T-cell (primary cell): ENCODE measurements at regions not wholly inside any gene's neighbourhood (a gene's known extent, or its start where the extent isn't known, plus 50 kb on each side); places are given as distances from the start of the nearest gene placed in this dataset.
A peak's percentile ranks its signal among the peaks of the same experiment; 100 is the strongest.

ENCODE experiments used
- ATAC-seq, 4 experiments: fragments of 200-7000 bp in 3 of 4; fragments of 150-1000 bp in 1 of 4; cut with Tn5 transposase; replicated peaks in 1 of 4; 1 replicate in 3 of 4; 2 replicates in 1 of 4; pipeline ENCODE4 v1.10.0; 2021; ENCODE audit warnings: moderate library complexity in 3 of 4, mild to moderate bottlenecking in 2 of 4, moderate number of reproducible peaks in 1 of 4
- CTCF ChIA-PET, 2 donors: fragments of 300-600 bp; sonication (Branson Sonifier 250); formaldehyde crosslinking; loops; one replicate each; lab custom pipeline; 2022; ENCODE audit warnings: antibody characterized with exemption in 2 of 2; lab: Charles Lee
- POLR2A ChIA-PET, 2 donors: fragments of 300-600 bp; sonication (Branson Sonifier 250); formaldehyde crosslinking; loops; one replicate each; lab custom pipeline; 2022; ENCODE audit warnings: antibody characterized with exemption in 2 of 2; lab: Charles Lee
- DNase-seq, 35 experiments: peaks; one replicate each; pipeline versions ENCODE4 v3.0.0 to v3.0.0-alpha.2; 2013 to 2023
- H3K27ac ChIP-seq: one replicate; pipeline ENCODE4 v1.5.1; 2013; ENCODE audit warnings: low read length
- H3K27me3 ChIP-seq, 2 experiments: replicated peaks in 1 of 2; 1 replicate in 1 of 2; 2 replicates in 1 of 2; pipeline versions ENCODE4 v1.6.1 to v1.7.0; 2013; ENCODE audit warnings: low read length in 1 of 2, mixed read lengths in 1 of 2; ENCODE audit not compliant: control insufficient read depth in 2 of 2, insufficient read depth in 2 of 2; ENCODE audit errors: extremely low read depth in 1 of 2
- H3K36me3 ChIP-seq, 2 donors: 1 replicate in 1 of 2; 2 replicates in 1 of 2; pipeline versions ENCODE4 v1.6.1 to v1.7.0; 2013; ENCODE audit warnings: low read length in 1 of 2; ENCODE audit not compliant: control insufficient read depth in 2 of 2, insufficient read depth in 1 of 2; ENCODE audit errors: extremely low read depth in 1 of 2
- H3K4me1 ChIP-seq, 2 experiments: 1 replicate in 1 of 2; 2 replicates in 1 of 2; pipeline versions ENCODE4 v1.6.1 to v1.7.0; 2013; ENCODE audit warnings: low read length in 2 of 2, mixed read lengths in 1 of 2; ENCODE audit not compliant: insufficient read depth in 2 of 2, control insufficient read depth in 1 of 2; ENCODE audit errors: extremely low read depth in 1 of 2
- H3K4me3 ChIP-seq, 2 donors: 1 replicate in 1 of 2; 2 replicates in 1 of 2; pipeline versions ENCODE4 v1.5.1 to v1.7.0; 2013; ENCODE audit warnings: mild to moderate bottlenecking in 2 of 2, low read length in 1 of 2, moderate library complexity in 1 of 2; ENCODE audit not compliant: control insufficient read depth in 1 of 2; ENCODE audit errors: extremely low read depth in 1 of 2
- H3K9me3 ChIP-seq: 2 replicates; pipeline ENCODE4 v1.7.0; 2013
- H3K27ac Mint-ChIP-seq, 2 donors: one replicate each; pipeline ENCODE4 v1.8.0; 2020 to 2021; ENCODE audit warnings: mild to moderate bottlenecking in 2 of 2, mixed read lengths in 2 of 2
- H3K27me3 Mint-ChIP-seq, 2 donors: one replicate each; pipeline ENCODE4 v1.8.0; 2021 to 2022; ENCODE audit warnings: mixed read lengths in 2 of 2
- H3K36me3 Mint-ChIP-seq: one replicate; pipeline ENCODE4 v1.8.0; 2021; ENCODE audit warnings: mixed read lengths
- H3K4me1 Mint-ChIP-seq, 3 donors: one replicate each; pipeline ENCODE4 v1.8.0; 2020 to 2022; ENCODE audit warnings: mixed read lengths in 3 of 3, mild to moderate bottlenecking in 1 of 3
- H3K4me3 Mint-ChIP-seq, 3 donors: one replicate each; pipeline ENCODE4 v1.8.0; 2020 to 2022; ENCODE audit warnings: mild to moderate bottlenecking in 3 of 3, mixed read lengths in 3 of 3, moderate library complexity in 3 of 3
- H3K9me3 Mint-ChIP-seq, 3 donors: one replicate each; pipeline ENCODE4 v1.8.0; 2020 to 2022; ENCODE audit warnings: mixed read lengths in 3 of 3
- WGBS: methylation state at CpG from one replicate; pipeline ENCODE4 v1.1.5; 2013; ENCODE audit warnings: missing lambda C conversion rate; ENCODE audit not compliant: insufficient coverage; 5-methylcytosine and 5-hydroxymethylcytosine counted together

DNA sequence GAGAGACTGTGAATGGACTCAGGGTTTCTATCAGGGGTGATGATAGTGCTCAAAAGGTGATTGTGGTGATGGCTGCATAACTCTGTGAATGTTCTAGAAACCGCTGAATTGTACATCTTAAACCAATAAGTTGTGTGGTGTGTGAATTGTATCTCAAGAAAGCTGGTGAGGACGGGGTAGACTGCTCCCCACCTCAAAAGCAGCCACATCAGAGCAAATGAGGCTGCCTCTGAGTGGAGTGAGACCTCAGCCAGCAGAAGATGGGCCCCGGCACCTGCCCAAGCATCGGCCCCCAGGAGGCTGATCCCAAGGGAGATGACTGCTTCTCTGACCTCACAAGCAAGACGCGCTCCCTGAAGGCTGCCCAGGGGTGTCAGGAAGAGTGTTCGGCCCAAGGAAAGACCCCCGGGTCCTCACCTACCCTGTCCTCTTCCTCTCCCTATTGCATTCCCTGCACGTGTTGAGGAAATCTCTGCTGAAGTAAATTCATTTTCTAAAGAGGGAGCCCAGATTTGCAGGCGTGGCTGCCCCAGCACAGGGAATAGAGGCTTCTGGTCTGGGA is 279.3 kb upstream of the SHH start:
- DNase-seq (peak in 1 of 35 experiments; percentile 7), ATAC-seq (peak in 2 of 4 experiments; percentile 41 to 66)
- H3K27me3 ChIP-seq, result peaks cover 0 to 32% of the 10 kb centered on the region in 2 experiments
- CTCF ChIA-PET, result no interaction called here
- H3K4me1 ChIP-seq, result peaks cover 12 to 32% of the 10 kb centered on the region in 2 experiments
- H3K9me3 ChIP-seq, result no peaks in the 10 kb centered on the region
- POLR2A ChIA-PET, result no interaction called here
- no peak overlapping the region for H3K4me3 ChIP-seq
- no peaks in the 10 kb centered on the region for H3K36me3 ChIP-seq
- no peak overlapping the region for H3K27ac ChIP-seq
- WGBS, result 37% methylated on average over 4 of the region's 10 CpGs
- Mint-ChIP-seq H3K9me3 (no peaks in the 10 kb centered on the region), H3K4me1 (peaks cover 7 to 31% (median 28%) of the 10 kb centered on the region in 3 donors), H3K4me3 (peak overlapping the region in 1 of 3 donors; percentile 1), H3K27ac (no peak overlapping the region), H3K27me3 (peaks cover 0 to 18% of the 10 kb centered on the region in 2 donors), H3K36me3 (no peaks in the 10 kb centered on the region)

GRCh38 chr7:156090988-156091387 is 278.7 kb upstream of the SHH start:
- H3K4me1 ChIP-seq, result peaks cover 10 to 26% of the 10 kb centered on the region in 2 experiments
- H3K4me3 ChIP-seq, result no peak overlapping the region
- H3K36me3 ChIP-seq, result no peaks in the 10 kb centered on the region
- Mint-ChIP-seq H3K27me3 (peaks cover 0 to 17% of the 10 kb centered on the region in 2 donors), H3K36me3 (no peaks in the 10 kb centered on the region), H3K4me3 (peak overlapping the region in 1 of 3 donors; percentile 1), H3K9me3 (no peaks in the 10 kb centered on the region), H3K4me1 (peaks cover 1 to 25% (median 22%) of the 10 kb centered on the region in 3 donors), H3K27ac (no peak overlapping the region)
- H3K27ac ChIP-seq, result no peak overlapping the region
- no peak for ATAC-seq
- POLR2A ChIA-PET, result no interaction called here
- no peaks in the 10 kb centered on the region for H3K9me3 ChIP-seq
- CTCF ChIA-PET, result no interaction called here
- WGBS, result 63% methylated on average over 1 of the region's 6 CpGs
- H3K27me3 ChIP-seq, result peaks cover 0 to 27% of the 10 kb centered on the region in 2 experiments
- DNase-seq, result no peak

DNA sequence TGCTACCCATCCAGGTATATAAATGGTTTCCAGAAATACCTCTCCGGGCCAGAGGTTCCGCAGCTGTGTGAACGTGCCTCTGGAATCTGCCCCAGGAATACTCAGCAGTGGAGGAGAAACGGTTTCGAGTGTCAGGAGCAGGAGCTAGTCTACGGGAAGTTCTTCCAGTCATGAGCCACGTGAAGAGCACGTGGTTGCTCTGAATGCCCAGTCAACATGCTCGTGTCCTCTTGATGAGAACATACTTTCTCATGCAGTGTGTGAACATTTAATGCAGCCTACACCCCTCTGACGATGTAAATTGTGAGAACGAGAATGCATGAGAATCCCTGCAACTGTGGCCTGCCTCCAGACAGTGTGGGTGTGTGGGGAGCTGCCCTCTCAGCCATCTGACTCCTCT is 277.0 kb upstream of the SHH start:
- no peaks in the 10 kb centered on the region for H3K36me3 Mint-ChIP-seq
- H3K27ac Mint-ChIP-seq, result no peak overlapping the region
- Histone ChIP-seq H3K27me3 (peaks cover 0 to 11% of the 10 kb centered on the region in 2 experiments), H3K9me3 (no peaks in the 10 kb centered on the region), H3K36me3 (no peaks in the 10 kb centered on the region), H3K4me1 (peaks cover 5 to 17% of the 10 kb centered on the region in 2 experiments), H3K4me3 (no peak overlapping the region), H3K27ac (no peak overlapping the region)
- H3K4me3 Mint-ChIP-seq, result no peak overlapping the region
- peaks cover 0 to 17% (median 15%) of the 10 kb centered on the region in 3 donors for H3K4me1 Mint-ChIP-seq
- H3K27me3 Mint-ChIP-seq, result peaks cover 0 to 15% of the 10 kb centered on the region in 2 donors
- ATAC-seq (no peak), DNase-seq (no peak)
- no peaks in the 10 kb centered on the region for H3K9me3 Mint-ChIP-seq
- CTCF ChIA-PET, result no interaction called here
- WGBS, result 81% methylated on average over 9 of the region's 11 CpGs
- POLR2A ChIA-PET, result no interaction called here

DNA sequence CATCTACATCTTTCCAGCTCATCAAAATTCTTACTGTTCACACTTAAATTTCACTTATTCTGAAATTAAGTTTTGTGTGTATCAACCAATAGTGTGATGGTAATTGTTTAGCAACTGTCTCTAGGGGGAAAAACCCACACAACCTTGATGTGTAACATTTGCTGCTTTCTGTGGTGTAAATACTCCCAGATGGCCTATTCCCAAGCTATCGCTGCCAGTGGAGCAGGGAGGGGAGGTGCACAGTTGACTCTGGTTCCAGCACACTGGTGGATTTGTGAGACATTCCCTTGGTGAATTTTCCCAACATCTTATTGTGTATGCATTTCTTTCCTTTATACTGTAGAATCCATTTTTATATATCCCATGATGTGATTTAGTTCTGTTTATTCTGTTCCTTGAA is 275.9 kb upstream of the SHH start:
- peaks cover 5 to 17% of the 10 kb centered on the region in 2 experiments for H3K4me1 ChIP-seq
- POLR2A ChIA-PET, result no interaction called here
- peaks cover 0 to 8% of the 10 kb centered on the region in 2 experiments for H3K27me3 ChIP-seq
- WGBS, result no CpG with 5 or more reads among the region's 1 CpG
- no peaks in the 10 kb centered on the region for H3K9me3 ChIP-seq
- no peak overlapping the region for H3K27ac ChIP-seq
- no peaks in the 10 kb centered on the region for H3K36me3 ChIP-seq
- no peak for DNase-seq
- H3K4me1 Mint-ChIP-seq, result peaks cover 0 to 17% (median 15%) of the 10 kb centered on the region in 3 donors
- ATAC-seq, result no peak
- no peak overlapping the region for H3K4me3 ChIP-seq
- peaks cover 0 to 6% of the 10 kb centered on the region in 2 donors for H3K27me3 Mint-ChIP-seq
- H3K36me3 Mint-ChIP-seq, result no peaks in the 10 kb centered on the region
- CTCF ChIA-PET, result no interaction called here
- H3K27ac Mint-ChIP-seq, result no peak overlapping the region
- H3K4me3 Mint-ChIP-seq, result no peak overlapping the region
- no peaks in the 10 kb centered on the region for H3K9me3 Mint-ChIP-seq

DNA sequence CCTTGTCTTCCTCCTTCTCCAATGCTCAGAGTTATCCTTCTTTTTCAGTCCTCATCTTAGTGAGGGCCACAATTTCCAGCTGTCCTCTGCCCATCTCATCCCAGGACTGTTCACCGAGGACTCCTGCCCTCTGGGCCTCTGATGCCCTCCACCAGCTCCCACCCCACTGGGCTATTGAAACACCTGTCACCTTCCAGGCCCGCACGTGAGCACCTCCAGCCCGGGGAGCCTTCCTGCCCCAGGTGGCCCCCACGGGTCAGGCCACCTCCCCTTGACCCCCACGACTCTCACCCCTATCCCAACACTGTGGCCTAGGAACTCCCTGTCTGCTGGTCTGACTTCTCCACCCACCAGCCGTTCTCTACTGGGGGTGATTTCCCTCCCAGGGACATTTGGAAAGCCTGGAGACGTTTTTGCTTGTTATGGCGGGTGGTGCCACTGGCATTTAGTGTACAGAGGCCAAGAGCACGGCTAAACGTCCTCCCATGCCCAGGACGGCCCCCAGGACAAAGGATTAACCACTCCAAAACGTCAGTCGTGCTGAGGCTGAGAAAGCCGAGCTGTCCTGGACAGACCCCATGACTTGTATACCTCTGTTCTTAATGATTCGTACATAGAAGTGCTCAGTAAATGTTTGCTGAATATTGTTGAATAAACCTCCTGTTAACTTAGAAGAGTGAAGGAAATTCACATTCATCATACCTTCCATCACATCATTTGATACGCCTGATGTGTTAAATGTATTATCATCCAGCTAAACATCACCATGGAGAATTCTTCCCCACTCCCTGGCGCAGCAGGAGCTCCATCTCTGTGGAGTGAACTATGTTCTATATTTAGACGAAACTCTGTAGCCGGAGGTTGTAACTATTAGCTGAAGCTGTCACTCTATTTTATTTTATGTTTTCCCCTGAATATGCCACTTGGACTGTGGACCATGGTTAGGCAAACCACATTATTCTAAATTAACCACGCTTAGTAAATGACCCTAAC is 270.1 kb upstream of the SHH start:
- Histone ChIP-seq H3K27me3 (no peaks in the 10 kb centered on the region), H3K4me1 (no peaks in the 10 kb centered on the region), H3K4me3 (no peak overlapping the region), H3K36me3 (no peaks in the 10 kb centered on the region), H3K27ac (no peak overlapping the region), H3K9me3 (no peaks in the 10 kb centered on the region)
- ChIA-PET CTCF (no interaction called here), POLR2A (no interaction called here)
- Mint-ChIP-seq H3K4me3 (no peak overlapping the region), H3K27ac (no peak overlapping the region), H3K36me3 (no peaks in the 10 kb centered on the region), H3K4me1 (no peaks in the 10 kb centered on the region), H3K27me3 (no peaks in the 10 kb centered on the region), H3K9me3 (no peaks in the 10 kb centered on the region)
- ATAC-seq (no peak), DNase-seq (no peak)
- WGBS, result 66% methylated on average over 14 of the region's 21 CpGs

DNA sequence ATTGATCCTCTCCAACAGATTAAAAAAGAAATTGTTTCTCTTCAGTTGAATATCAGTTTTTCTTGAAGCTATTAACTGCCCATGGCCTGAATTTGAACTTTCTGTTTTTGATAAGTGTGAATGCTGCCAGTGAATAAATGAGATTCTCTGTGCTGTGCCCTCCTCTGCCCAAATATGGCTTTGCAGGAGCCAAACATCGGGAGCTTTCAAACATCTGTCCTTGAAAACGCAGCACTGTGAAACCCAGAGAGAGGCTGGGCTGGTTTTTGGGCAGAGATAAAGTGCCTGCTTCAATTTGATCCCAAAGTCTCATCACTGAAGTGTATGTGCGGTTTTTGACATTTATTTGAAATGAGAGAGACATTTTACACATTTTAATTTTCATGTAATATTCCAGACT is 268.3 kb upstream of the SHH start:
- ChIA-PET POLR2A (no interaction called here), CTCF (no interaction called here)
- Histone ChIP-seq H3K36me3 (no peaks in the 10 kb centered on the region), H3K4me3 (no peak overlapping the region), H3K27me3 (no peaks in the 10 kb centered on the region), H3K9me3 (no peaks in the 10 kb centered on the region), H3K27ac (no peak overlapping the region), H3K4me1 (no peaks in the 10 kb centered on the region)
- no peaks in the 10 kb centered on the region for H3K27me3 Mint-ChIP-seq
- DNase-seq (no peak), ATAC-seq (no peak)
- no peak overlapping the region for H3K4me3 Mint-ChIP-seq
- no peaks in the 10 kb centered on the region for H3K9me3 Mint-ChIP-seq
- WGBS, result no CpG with 5 or more reads among the region's 3 CpGs
- no peaks in the 10 kb centered on the region for H3K36me3 Mint-ChIP-seq
- H3K4me1 Mint-ChIP-seq, result no peaks in the 10 kb centered on the region
- H3K27ac Mint-ChIP-seq, result no peak overlapping the region
